ENCODE measurements at regions not wholly inside any gene's neighbourhood (a gene's known extent, or its start where the extent isn't known, plus 50 kb on each side); places are given as distances from the start of the nearest gene placed in this dataset.

DNA sequence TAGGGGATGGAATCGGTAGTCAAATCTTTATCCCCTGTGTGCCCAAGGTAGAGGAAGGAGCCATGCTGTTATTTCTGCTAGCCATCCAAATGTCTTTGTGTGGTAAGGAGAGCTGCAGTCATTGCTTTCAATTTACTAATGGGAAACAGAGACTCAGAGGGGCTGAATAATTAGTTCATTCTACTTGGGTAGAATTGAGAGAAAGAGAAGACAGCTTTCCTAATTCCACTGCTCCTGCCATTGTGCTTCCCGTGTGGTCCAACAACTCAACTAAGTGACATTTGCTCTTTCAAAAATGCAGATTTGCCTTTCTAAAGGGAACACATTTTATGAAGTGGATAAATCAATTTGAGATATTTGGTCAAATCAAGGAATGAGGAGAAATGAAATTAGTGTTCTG lies 136.1 kb downstream of the AQP4 start:
- TF ChIP-seq POLR2A (IDR thresholded peaks at IDR 0.05): no peak
- TF ChIP-seq, protein P1, sequence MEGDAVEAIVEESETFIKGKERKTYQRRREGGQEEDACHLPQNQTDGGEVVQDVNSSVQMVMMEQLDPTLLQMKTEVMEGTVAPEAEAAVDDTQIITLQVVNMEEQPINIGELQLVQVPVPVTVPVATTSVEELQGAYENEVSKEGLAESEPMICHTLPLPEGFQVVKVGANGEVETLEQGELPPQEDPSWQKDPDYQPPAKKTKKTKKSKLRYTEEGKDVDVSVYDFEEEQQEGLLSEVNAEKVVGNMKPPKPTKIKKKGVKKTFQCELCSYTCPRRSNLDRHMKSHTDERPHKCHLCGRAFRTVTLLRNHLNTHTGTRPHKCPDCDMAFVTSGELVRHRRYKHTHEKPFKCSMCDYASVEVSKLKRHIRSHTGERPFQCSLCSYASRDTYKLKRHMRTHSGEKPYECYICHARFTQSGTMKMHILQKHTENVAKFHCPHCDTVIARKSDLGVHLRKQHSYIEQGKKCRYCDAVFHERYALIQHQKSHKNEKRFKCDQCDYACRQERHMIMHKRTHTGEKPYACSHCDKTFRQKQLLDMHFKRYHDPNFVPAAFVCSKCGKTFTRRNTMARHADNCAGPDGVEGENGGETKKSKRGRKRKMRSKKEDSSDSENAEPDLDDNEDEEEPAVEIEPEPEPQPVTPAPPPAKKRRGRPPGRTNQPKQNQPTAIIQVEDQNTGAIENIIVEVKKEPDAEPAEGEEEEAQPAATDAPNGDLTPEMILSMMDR (IDR thresholded peaks at IDR 0.05): no peak
